ENCODE measurements at regions not wholly inside any gene's neighbourhood (a gene's known extent, or its start where the extent isn't known, plus 50 kb on each side); places are given as distances from the start of the nearest gene placed in this dataset.

DNA sequence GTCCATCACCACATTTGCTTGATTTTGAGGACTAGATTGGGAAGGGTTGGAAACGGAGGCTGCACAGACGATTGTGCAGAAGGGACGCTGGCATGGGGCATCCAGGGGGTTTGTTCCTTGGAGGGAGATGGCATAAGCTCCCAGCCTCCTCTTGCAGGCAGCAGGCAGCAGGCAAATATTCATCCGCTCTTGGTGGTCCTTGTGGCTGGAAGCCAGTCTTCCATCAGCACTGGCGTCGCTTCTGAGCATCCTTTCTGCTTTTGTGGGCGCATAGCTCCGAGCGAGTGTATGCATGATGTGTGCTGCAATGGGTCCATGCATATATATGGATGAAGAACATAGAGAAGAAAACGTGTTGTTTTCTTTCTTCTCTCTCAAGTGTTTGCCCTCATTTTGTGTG, 166.1 kb upstream of the NTM start:
- TF ChIP-seq POLR2AphosphoS5 (IDR thresholded peaks at IDR 0.05) (no peak), POLR2A (IDR thresholded peaks at IDR 0.05) (no peak)
- TF ChIP-seq, protein P1, sequence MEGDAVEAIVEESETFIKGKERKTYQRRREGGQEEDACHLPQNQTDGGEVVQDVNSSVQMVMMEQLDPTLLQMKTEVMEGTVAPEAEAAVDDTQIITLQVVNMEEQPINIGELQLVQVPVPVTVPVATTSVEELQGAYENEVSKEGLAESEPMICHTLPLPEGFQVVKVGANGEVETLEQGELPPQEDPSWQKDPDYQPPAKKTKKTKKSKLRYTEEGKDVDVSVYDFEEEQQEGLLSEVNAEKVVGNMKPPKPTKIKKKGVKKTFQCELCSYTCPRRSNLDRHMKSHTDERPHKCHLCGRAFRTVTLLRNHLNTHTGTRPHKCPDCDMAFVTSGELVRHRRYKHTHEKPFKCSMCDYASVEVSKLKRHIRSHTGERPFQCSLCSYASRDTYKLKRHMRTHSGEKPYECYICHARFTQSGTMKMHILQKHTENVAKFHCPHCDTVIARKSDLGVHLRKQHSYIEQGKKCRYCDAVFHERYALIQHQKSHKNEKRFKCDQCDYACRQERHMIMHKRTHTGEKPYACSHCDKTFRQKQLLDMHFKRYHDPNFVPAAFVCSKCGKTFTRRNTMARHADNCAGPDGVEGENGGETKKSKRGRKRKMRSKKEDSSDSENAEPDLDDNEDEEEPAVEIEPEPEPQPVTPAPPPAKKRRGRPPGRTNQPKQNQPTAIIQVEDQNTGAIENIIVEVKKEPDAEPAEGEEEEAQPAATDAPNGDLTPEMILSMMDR (IDR thresholded peaks at IDR 0.05): no peak
